ENCODE measurements at regions not wholly inside any gene's neighbourhood (a gene's known extent, or its start where the extent isn't known, plus 50 kb on each side); places are given as distances from the start of the nearest gene placed in this dataset.
"Not testable (repeated sequence)": the region's sequence is repeated elsewhere in the genome, so short reads cannot be mapped to it uniquely, and the experiment has no call there.

- DNase-seq (ENCODE audit: extremely low spot score, unreplicated experiment), result no peak
- TF ChIP-seq CTCF (IDR thresholded peaks at IDR 0.05), result no peak
- Mint-ChIP-seq H3K27me3 (ENCODE audit: unreplicated experiment) (no peaks in the 10 kb centered on the region), H3K27ac (ENCODE audit: unreplicated experiment) (no peak overlapping the region), H3K9me3 (ENCODE audit: unreplicated experiment) (peaks cover 4% of the 10 kb centered on the region), H3K4me3 (ENCODE audit: unreplicated experiment) (no peak overlapping the region), H3K36me3 (ENCODE audit: unreplicated experiment) (no peaks in the 10 kb centered on the region), H3K4me1 (ENCODE audit: unreplicated experiment) (no peaks in the 10 kb centered on the region)
These were observed 394.2 kb downstream of the EDEM1 start for GRCh38 chr3:5581743-5582142.

- Mint-ChIP-seq H3K36me3 (ENCODE audit: unreplicated experiment) (no peaks in the 10 kb centered on the region), H3K27ac (ENCODE audit: unreplicated experiment) (no peak overlapping the region), H3K9me3 (ENCODE audit: unreplicated experiment) (peaks cover 9% of the 10 kb centered on the region), H3K27me3 (ENCODE audit: unreplicated experiment) (no peaks in the 10 kb centered on the region), H3K4me3 (ENCODE audit: unreplicated experiment) (no peak overlapping the region), H3K4me1 (ENCODE audit: unreplicated experiment) (no peaks in the 10 kb centered on the region)
- DNase-seq (ENCODE audit: extremely low spot score, unreplicated experiment), result no peak
- no peak for TF ChIP-seq CTCF (IDR thresholded peaks at IDR 0.05)
These were observed 396.4 kb downstream of the EDEM1 start for GRCh38 chr3:5583920-5584319.

- TF ChIP-seq CTCF (IDR thresholded peaks at IDR 0.05), result no peak
- Mint-ChIP-seq H3K36me3 (ENCODE audit: unreplicated experiment) (no peaks in the 10 kb centered on the region), H3K27ac (ENCODE audit: unreplicated experiment) (no peak overlapping the region), H3K4me3 (ENCODE audit: unreplicated experiment) (no peak overlapping the region), H3K4me1 (ENCODE audit: unreplicated experiment) (no peaks in the 10 kb centered on the region), H3K9me3 (ENCODE audit: unreplicated experiment) (peaks cover 12% of the 10 kb centered on the region), H3K27me3 (ENCODE audit: unreplicated experiment) (no peaks in the 10 kb centered on the region)
- no peak for DNase-seq (ENCODE audit: extremely low spot score, unreplicated experiment)
These were observed 397.6 kb downstream of the EDEM1 start for GRCh38 chr3:5585085-5585484.

GRCh38 chr3:5606884-5607472, 419.5 kb downstream of the EDEM1 start:
- Mint-ChIP-seq H3K27ac (ENCODE audit: unreplicated experiment) (no peak overlapping the region), H3K4me3 (ENCODE audit: unreplicated experiment) (no peak overlapping the region), H3K4me1 (ENCODE audit: unreplicated experiment) (no peaks in the 10 kb centered on the region), H3K9me3 (ENCODE audit: unreplicated experiment) (peaks cover 50% of the 10 kb centered on the region), H3K27me3 (ENCODE audit: unreplicated experiment) (no peaks in the 10 kb centered on the region), H3K36me3 (ENCODE audit: unreplicated experiment) (no peaks in the 10 kb centered on the region)
- TF ChIP-seq CTCF (IDR thresholded peaks at IDR 0.05), result no peak
- no peak for DNase-seq (ENCODE audit: extremely low spot score, unreplicated experiment)

- H3K27me3 Mint-ChIP-seq (ENCODE audit: unreplicated experiment), result no peaks in the 10 kb centered on the region
- H3K27ac Mint-ChIP-seq (ENCODE audit: unreplicated experiment), result no peak overlapping the region
- DNase-seq (ENCODE audit: extremely low spot score, unreplicated experiment), result no peak
- H3K36me3 Mint-ChIP-seq (ENCODE audit: unreplicated experiment), result no peaks in the 10 kb centered on the region
- no peak overlapping the region for H3K4me3 Mint-ChIP-seq (ENCODE audit: unreplicated experiment)
- TF ChIP-seq CTCF (IDR thresholded peaks at IDR 0.05), result no peak
- H3K4me1 Mint-ChIP-seq (ENCODE audit: unreplicated experiment), result no peaks in the 10 kb centered on the region
- peaks cover 45% of the 10 kb centered on the region for H3K9me3 Mint-ChIP-seq (ENCODE audit: unreplicated experiment)
These were observed 420.1 kb downstream of the EDEM1 start for GRCh38 chr3:5607581-5607980.

GRCh38 chr3:5608971-5609370, 421.5 kb downstream of the EDEM1 start:
- H3K27me3 Mint-ChIP-seq (ENCODE audit: unreplicated experiment); H3K4me3 Mint-ChIP-seq (ENCODE audit: unreplicated experiment); H3K4me1 Mint-ChIP-seq (ENCODE audit: unreplicated experiment); DNase-seq (ENCODE audit: extremely low spot score, unreplicated experiment); H3K36me3 Mint-ChIP-seq (ENCODE audit: unreplicated experiment); H3K27ac Mint-ChIP-seq (ENCODE audit: unreplicated experiment): not testable (repeated sequence)
- peaks cover 39% of the 10 kb centered on the region for H3K9me3 Mint-ChIP-seq (ENCODE audit: unreplicated experiment)

Measured in osteocyte (in vitro differentiated cells).